AG04449 (cell line): ENCODE measurements at regions not wholly inside any gene's neighbourhood (a gene's known extent, or its start where the extent isn't known, plus 50 kb on each side); places are given as distances from the start of the nearest gene placed in this dataset.

Source experiments
- CTCF ChIA-PET: fragments of 350-600 bp; formaldehyde crosslinking; extraction: SDS; loops from one replicate; lab custom pipeline; 2021; ENCODE audit warnings: antibody characterized with exemption; lab: Yijun Ruan, JAX
- POLR2A ChIA-PET: fragments of 400-600, 350-600 bp; formaldehyde crosslinking; extraction: SDS; loops from one replicate; lab custom pipeline; 2020; ENCODE audit warnings: antibody characterized with exemption, inconsistent platforms; lab: Yijun Ruan, JAX
- DNase-seq: peaks from one replicate; pipeline ENCODE4 v3.0.0-alpha.2; 2010; ENCODE audit warnings: low read depth, low spot score
- H3K4me3 ChIP-seq: 2 replicates; pipeline ENCODE4 v1.5.1; 2011; ENCODE audit warnings: low read depth, mild to moderate bottlenecking, control low read depth, low read length
- TF ChIP-seq, protein P1 (sequence below): IDR thresholded peaks from one replicate; pipeline ENCODE4 v1.5.1; 2011; ENCODE audit warnings: mild to moderate bottlenecking, moderate library complexity, low read length, control low read depth, inconsistent platforms; ENCODE audit not compliant: insufficient read depth; ENCODE audit errors: missing control alignments

DNA sequence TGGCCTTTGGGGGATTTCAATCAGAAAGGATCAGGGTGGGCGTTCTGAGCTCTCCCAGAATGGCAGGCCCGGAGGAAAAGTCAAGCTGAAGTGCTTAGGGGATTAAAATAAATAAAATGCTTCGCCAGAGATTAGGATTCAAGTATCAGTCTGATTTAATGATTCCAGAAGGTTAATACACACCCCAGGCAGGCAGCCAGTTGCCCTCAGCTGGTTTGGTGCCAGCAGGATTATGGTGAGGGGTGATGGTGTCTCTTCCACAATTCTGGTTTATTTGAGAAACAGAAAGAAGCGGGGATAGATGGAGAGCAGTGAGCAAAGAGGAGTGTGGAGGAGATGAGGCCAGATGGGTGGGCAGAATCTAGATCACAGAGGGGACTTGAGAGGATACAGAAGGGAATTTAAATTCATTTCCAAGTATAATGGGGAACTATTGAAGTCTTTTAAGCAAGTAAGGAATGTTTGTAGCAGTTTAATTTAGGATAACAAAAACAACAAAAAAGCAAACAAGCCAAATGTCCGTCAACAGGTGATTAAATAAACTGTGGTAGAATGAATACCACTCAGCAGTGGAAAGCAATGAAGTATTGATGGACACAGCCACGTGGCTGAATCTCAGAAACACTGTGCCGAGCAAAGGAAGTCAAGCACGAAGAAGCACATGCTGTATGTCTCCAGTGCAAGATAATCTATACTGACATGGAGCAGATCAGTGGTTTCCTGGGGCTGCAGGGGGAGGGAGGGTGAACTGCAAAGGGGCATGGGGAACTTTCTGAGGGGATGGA lies 297.7 kb downstream of the MSX2 start:
- ChIA-PET POLR2A (no interaction called here), CTCF (no interaction called here)
- no peak overlapping the region for H3K4me3 ChIP-seq
- TF ChIP-seq, protein P1, sequence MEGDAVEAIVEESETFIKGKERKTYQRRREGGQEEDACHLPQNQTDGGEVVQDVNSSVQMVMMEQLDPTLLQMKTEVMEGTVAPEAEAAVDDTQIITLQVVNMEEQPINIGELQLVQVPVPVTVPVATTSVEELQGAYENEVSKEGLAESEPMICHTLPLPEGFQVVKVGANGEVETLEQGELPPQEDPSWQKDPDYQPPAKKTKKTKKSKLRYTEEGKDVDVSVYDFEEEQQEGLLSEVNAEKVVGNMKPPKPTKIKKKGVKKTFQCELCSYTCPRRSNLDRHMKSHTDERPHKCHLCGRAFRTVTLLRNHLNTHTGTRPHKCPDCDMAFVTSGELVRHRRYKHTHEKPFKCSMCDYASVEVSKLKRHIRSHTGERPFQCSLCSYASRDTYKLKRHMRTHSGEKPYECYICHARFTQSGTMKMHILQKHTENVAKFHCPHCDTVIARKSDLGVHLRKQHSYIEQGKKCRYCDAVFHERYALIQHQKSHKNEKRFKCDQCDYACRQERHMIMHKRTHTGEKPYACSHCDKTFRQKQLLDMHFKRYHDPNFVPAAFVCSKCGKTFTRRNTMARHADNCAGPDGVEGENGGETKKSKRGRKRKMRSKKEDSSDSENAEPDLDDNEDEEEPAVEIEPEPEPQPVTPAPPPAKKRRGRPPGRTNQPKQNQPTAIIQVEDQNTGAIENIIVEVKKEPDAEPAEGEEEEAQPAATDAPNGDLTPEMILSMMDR, result no peak
- DNase-seq, result no peak

- TF ChIP-seq, protein P1, result no peak
- H3K4me3 ChIP-seq, result no peak overlapping the region
- ChIA-PET POLR2A (no interaction called here), CTCF (no interaction called here)
- no peak for DNase-seq
Observed at GRCh38 chr5:175021321-175021720, 296.9 kb downstream of the MSX2 start.

DNA sequence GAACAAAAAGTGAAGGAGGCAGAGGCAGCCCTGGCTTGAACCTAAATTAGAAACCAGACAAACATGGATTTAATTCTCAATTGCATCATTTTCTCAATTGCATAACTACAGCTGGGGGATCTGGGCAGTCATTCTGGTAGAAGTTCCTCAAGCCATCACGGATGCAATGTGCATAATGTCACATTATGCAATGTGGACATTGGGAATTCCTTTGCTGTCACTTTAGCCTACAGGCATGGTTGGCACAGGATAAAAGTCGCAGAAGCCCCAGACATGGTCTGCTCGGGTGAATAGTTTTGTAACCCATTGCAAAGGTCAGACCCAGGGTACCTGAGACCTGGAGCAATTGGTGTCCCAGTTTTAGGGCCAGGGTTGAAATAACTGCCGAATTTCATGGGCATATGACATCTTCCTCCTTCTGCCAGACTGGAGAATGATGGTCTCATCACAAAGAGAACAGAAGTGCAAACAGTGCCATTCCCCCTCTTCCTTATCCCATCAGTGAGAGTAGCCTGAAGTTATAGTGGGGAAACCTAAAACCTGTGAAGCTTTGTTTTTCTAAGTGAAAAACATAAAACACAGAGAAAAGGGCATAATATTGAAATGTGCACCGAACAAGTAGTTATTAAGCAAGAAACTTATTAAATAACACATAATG lies 290.8 kb downstream of the MSX2 start:
- ChIA-PET POLR2A (no interaction called here), CTCF (no interaction called here)
- DNase-seq, result no peak
- H3K4me3 ChIP-seq, result no peak overlapping the region
- TF ChIP-seq, protein P1, result no peak

GRCh38 chr5:175013251-175013650 lies 288.9 kb downstream of the MSX2 start:
- no peak overlapping the region for H3K4me3 ChIP-seq
- CTCF ChIA-PET, result no interaction called here
- DNase-seq, result no peak
- TF ChIP-seq, protein P1, result no peak
- POLR2A ChIA-PET, result no interaction called here

GRCh38 chr5:175012267-175012666 lies 287.9 kb downstream of the MSX2 start:
- TF ChIP-seq, protein P1, result no peak
- POLR2A ChIA-PET, result no interaction called here
- H3K4me3 ChIP-seq, result no peak overlapping the region
- CTCF ChIA-PET, result no interaction called here
- no peak for DNase-seq

GRCh38 chr5:175003531-175003930 lies 279.1 kb downstream of the MSX2 start:
- ChIA-PET POLR2A (no interaction called here), CTCF (no interaction called here)
- TF ChIP-seq, protein P1, result no peak
- no peak for DNase-seq
- no peak overlapping the region for H3K4me3 ChIP-seq
